Duodenal mucosa (tissue), 2 donors: ENCODE measurements at regions not wholly inside any gene's neighbourhood (a gene's known extent, or its start where the extent isn't known, plus 50 kb on each side); places are given as distances from the start of the nearest gene placed in this dataset.

Experiments used
- H3K27ac ChIP-seq: one replicate; pipeline ENCODE4 v1.7.0; 2013; ENCODE audit warnings: low read depth, low read length
- H3K27me3 ChIP-seq, 2 donors: one replicate each; pipeline ENCODE4 v1.7.0; 2013; ENCODE audit warnings: low read length in 2 of 2, control low read depth in 1 of 2; ENCODE audit not compliant: insufficient read depth in 2 of 2, control insufficient read depth in 1 of 2
- H3K36me3 ChIP-seq, 2 donors: one replicate each; pipeline ENCODE4 v1.7.0; 2013; ENCODE audit warnings: low read length in 2 of 2, control low read depth in 1 of 2; ENCODE audit not compliant: insufficient read depth in 2 of 2, control insufficient read depth in 1 of 2
- H3K4me1 ChIP-seq, 2 donors: one replicate each; pipeline ENCODE4 v1.7.0; 2013; ENCODE audit warnings: low read length in 2 of 2, control low read depth in 1 of 2; ENCODE audit not compliant: insufficient read depth in 2 of 2, control insufficient read depth in 1 of 2
- H3K4me3 ChIP-seq, 2 donors: one replicate each; pipeline ENCODE4 v1.7.0; 2013; ENCODE audit warnings: low read length in 2 of 2, low read depth in 1 of 2
- H3K9ac ChIP-seq, 2 donors: one replicate each; pipeline ENCODE4 v1.7.0; 2013; ENCODE audit warnings: low read length in 2 of 2, low read depth in 1 of 2
- H3K9me3 ChIP-seq, 2 donors: one replicate each; pipeline ENCODE4 v1.7.0; 2013; ENCODE audit warnings: low read length in 2 of 2, control low read depth in 1 of 2; ENCODE audit not compliant: control insufficient read depth in 1 of 2

DNA sequence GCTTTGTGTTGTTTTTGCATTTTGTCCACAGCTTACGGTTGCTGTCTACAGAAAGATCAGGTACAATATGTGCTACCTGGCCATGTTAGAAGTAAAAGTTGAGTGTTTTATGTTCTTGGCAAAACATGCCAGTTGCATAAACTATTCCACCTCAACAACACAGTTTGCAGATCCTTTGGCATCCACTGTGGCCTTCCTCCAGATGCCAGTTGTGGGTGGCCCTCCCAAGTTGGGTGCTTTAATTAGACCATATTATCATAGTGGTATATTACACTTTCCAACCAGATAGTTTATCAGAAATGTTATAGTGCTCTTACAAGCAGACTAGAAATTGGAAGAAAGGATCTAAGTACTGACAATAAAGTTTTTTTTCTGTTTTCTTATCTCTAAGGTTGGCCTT lies 386.9 kb upstream of the KCNN2 start:
- Histone ChIP-seq H3K27me3 (no peaks in the 10 kb centered on the region), H3K36me3 (no peaks in the 10 kb centered on the region), H3K4me3 (no peak overlapping the region), H3K9ac (no peak overlapping the region), H3K27ac (no peak overlapping the region), H3K4me1 (no peaks in the 10 kb centered on the region), H3K9me3 (no peaks in the 10 kb centered on the region)

DNA sequence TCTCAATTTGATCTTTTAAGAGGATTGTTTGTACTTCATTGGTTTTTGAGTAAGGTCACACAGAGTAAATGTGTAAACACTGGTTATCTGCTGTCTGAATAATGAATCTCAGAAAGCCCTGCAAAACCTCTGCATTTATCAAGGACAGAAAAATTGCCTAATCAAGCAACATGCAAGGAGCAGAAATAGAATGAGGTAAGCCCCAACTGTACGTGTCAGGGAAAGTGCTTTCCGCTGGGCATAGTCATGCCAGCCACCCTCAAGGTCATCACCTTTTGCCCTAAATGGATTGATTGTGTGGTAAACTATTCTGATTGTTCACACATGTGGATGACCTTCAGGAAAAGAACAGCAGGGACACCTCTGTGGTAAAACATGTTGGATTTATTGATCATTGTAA lies 376.9 kb upstream of the KCNN2 start:
- no peaks in the 10 kb centered on the region for H3K36me3 ChIP-seq
- H3K4me1 ChIP-seq, result no peaks in the 10 kb centered on the region
- no peaks in the 10 kb centered on the region for H3K27me3 ChIP-seq
- no peak overlapping the region for H3K4me3 ChIP-seq
- no peaks in the 10 kb centered on the region for H3K9me3 ChIP-seq
- no peak overlapping the region for H3K27ac ChIP-seq
- H3K9ac ChIP-seq, result no peak overlapping the region

DNA sequence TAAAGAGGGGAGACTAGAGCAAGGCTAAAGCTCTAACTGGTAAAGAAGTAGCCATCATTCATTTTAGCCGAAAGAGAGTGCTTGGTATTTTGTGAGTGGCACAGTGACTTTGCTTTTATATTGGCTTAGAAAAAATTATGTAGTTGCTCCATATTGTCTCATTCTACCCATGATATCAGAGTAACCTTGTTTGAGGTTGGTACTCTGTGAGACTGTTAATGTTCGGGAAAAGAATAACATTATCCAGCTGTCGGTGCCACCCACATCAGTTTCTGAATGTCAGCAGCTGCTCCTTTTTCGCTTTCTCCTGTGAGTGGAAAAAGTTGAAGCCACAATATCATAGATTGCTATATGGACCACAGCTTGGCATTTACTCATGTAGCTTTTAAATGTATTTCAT lies 376.4 kb upstream of the KCNN2 start:
- H3K27ac ChIP-seq, result no peak overlapping the region

DNA sequence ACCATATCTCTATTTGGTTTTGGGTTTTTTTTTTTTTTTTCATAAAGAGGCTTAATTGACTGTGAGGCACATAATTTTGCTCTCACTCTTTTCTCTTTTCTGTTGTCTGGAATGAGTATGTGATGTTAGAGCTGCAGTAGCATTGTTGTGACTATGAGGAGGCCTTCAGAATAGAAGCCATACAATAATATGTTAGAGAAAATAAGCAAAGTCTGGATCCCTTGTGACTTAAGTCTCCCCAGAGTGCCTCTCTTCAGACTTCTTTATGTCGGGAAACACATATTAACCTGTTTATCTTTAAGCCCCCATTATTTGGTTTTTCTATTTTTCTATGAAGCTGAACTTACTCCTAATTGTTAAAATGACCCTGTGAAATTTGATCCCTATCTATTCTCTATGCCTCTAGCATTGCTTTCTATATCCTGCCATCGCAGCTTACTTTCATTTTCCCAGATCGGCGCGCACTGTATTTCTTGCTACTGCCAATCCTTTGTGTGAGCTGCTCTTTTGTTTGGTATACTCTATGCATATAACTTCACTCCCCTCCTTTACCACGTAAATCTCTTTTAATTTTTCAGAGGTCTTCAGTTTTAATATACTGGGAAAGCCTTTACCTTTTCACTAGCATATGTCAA lies 372.5 kb upstream of the KCNN2 start:
- Histone ChIP-seq H3K27ac (no peak overlapping the region), H3K36me3 (no peaks in the 10 kb centered on the region), H3K4me1 (no peaks in the 10 kb centered on the region), H3K4me3 (no peak overlapping the region), H3K9me3 (no peaks in the 10 kb centered on the region), H3K9ac (no peak overlapping the region), H3K27me3 (no peaks in the 10 kb centered on the region)

More for the DNA sequence above, 376.4 kb upstream of the KCNN2 start:
- Histone ChIP-seq H3K27me3 (no peaks in the 10 kb centered on the region), H3K36me3 (no peaks in the 10 kb centered on the region), H3K9ac (no peak overlapping the region), H3K4me1 (no peaks in the 10 kb centered on the region), H3K9me3 (no peaks in the 10 kb centered on the region), H3K4me3 (no peak overlapping the region)

DNA sequence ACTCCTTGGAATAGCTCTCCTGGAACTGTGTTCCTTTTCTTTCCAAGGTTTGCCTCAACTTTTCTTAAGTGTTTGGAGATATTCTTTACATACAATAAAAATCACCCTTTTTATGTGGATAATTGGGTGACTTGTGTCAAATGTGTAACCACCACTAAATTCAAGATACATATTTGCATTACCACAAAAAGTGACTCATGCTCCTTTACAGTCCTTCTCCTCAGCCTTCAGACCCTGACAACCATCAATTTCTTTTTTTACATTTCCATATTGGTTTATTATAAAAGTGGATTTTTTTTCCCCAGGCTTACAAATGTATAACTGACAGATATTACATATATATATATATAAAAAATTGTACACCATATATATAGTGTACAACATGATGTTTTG lies 372.0 kb upstream of the KCNN2 start:
- Histone ChIP-seq H3K9me3 (no peaks in the 10 kb centered on the region), H3K36me3 (no peaks in the 10 kb centered on the region), H3K27ac (no peak overlapping the region), H3K9ac (no peak overlapping the region), H3K4me3 (no peak overlapping the region), H3K4me1 (no peaks in the 10 kb centered on the region), H3K27me3 (no peaks in the 10 kb centered on the region)

DNA sequence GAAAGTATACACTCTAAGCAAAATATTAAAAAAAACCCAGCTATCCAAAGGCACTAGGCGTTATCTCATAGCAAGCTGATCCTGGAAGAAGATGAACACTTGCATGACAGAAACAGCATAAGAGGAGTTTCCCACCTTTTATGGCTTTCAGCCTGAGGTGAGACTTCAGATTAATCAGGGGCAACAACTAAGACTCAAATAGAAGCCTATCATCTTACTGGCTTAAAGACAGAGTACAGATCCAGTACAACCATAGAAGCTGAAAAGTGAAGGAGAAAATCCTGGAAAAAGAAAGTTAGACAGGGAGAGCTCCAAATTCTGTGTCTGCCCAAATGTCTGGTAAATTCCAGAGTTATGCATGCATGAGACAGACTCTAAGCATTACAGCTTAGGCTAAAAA lies 360.8 kb upstream of the KCNN2 start:
- Histone ChIP-seq H3K27me3 (no peaks in the 10 kb centered on the region), H3K36me3 (no peaks in the 10 kb centered on the region), H3K27ac (no peak overlapping the region), H3K4me1 (no peaks in the 10 kb centered on the region), H3K9ac (no peak overlapping the region), H3K4me3 (no peak overlapping the region), H3K9me3 (no peaks in the 10 kb centered on the region)

DNA sequence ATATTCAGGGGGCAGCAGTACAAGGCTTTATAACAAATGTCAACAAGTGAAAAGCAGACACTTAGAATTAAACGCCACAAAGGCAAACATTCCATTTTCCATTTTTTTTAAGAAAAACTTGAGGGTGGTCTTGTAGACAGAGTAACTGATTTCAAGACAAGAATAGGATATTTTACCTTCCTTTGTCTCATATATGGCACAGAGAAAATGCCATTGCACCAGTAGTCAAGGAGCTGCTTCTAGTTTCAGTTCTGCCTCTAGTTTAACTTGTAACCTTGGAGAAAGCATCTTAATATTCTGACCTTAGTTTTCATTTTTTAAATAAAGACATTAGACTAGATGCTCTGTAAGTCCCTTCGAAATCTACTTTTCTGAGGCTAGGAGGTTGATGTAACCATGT lies 355.3 kb upstream of the KCNN2 start:
- H3K4me1 ChIP-seq, result no peaks in the 10 kb centered on the region
- no peak overlapping the region for H3K9ac ChIP-seq
- H3K27ac ChIP-seq, result no peak overlapping the region
- H3K27me3 ChIP-seq, result no peaks in the 10 kb centered on the region
- H3K9me3 ChIP-seq, result no peaks in the 10 kb centered on the region
- H3K4me3 ChIP-seq, result no peak overlapping the region
- H3K36me3 ChIP-seq, result no peaks in the 10 kb centered on the region

DNA sequence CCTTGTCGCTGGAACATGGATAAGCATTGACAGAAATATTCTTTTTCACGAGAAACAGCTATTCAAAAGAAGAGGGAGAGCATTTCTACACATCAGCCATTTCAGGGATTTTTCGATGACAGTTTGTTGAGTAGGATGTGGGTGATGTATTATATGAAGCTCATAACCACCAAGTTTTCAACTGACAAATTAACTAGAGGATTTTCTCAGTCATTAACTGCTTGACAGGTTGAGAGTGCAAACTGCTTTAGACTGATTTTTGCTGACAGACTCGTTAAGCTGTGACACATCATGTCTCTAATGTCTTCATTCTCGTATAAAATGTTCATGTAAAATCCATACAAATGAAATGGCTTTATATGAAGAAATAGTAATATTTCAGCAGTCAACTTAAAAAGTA lies 354.2 kb upstream of the KCNN2 start:
- H3K9ac ChIP-seq, result no peak overlapping the region
- no peaks in the 10 kb centered on the region for H3K9me3 ChIP-seq
- no peaks in the 10 kb centered on the region for H3K27me3 ChIP-seq
- H3K4me3 ChIP-seq, result no peak overlapping the region
- no peaks in the 10 kb centered on the region for H3K4me1 ChIP-seq
- no peak overlapping the region for H3K27ac ChIP-seq
- H3K36me3 ChIP-seq, result no peaks in the 10 kb centered on the region

- H3K9ac ChIP-seq, result no peak overlapping the region
- H3K27ac ChIP-seq, result no peak overlapping the region
- H3K36me3 ChIP-seq, result no peaks in the 10 kb centered on the region
These were observed 351.5 kb upstream of the KCNN2 start for GRCh38 chr5:114010362-114010761.

DNA sequence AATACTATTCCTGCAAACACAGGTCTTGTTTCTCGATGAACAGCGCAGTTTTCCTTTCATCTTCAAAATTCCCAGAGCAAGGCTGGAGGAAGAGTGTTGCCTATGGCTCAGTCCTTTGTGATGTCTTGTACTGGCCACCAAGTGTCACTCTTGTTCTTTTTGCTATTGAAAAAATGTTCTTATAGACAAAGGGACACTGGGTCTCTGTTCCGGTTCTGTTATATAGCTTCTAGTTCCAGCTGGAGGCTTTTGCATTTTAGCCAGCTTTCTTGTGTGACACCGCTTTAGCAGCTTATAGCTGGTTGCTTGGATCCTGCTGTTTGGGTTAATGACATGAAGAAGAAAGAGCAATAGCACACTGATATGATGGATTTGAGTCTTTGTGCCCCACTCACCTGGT lies 343.7 kb upstream of the KCNN2 start:
- no peaks in the 10 kb centered on the region for H3K36me3 ChIP-seq
- no peak overlapping the region for H3K9ac ChIP-seq
- no peak overlapping the region for H3K27ac ChIP-seq
- no peaks in the 10 kb centered on the region for H3K9me3 ChIP-seq
- no peak overlapping the region for H3K4me3 ChIP-seq
- no peaks in the 10 kb centered on the region for H3K4me1 ChIP-seq
- no peaks in the 10 kb centered on the region for H3K27me3 ChIP-seq

More at GRCh38 chr5:114010362-114010761, 351.5 kb upstream of the KCNN2 start:
- H3K4me3 ChIP-seq, result no peak overlapping the region
- H3K27me3 ChIP-seq, result no peaks in the 10 kb centered on the region
- H3K4me1 ChIP-seq, result no peaks in the 10 kb centered on the region
- H3K9me3 ChIP-seq, result no peaks in the 10 kb centered on the region

GRCh38 chr5:114038756-114039155 lies 323.1 kb upstream of the KCNN2 start:
- H3K4me3 ChIP-seq, result no peak overlapping the region
- no peak overlapping the region for H3K9ac ChIP-seq

More at GRCh38 chr5:114038756-114039155, 323.1 kb upstream of the KCNN2 start:
- Histone ChIP-seq H3K36me3 (no peaks in the 10 kb centered on the region), H3K4me1 (no peaks in the 10 kb centered on the region), H3K27ac (no peak overlapping the region), H3K9me3 (peaks cover 2 to 4% of the 10 kb centered on the region in 2 donors), H3K27me3 (no peaks in the 10 kb centered on the region)
